Lung (tissue), 11 donors: ENCODE measurements at regions not wholly inside any gene's neighbourhood (a gene's known extent, or its start where the extent isn't known, plus 50 kb on each side); places are given as distances from the start of the nearest gene placed in this dataset.

ENCODE experiments used
- ATAC-seq: fragments of 200-7000 bp; cut with Tn5 transposase; one replicate; pipeline ENCODE4 v1.9.1; 2020; ENCODE audit warnings: moderate number of reproducible peaks; ENCODE audit not compliant: insufficient read depth, low FRiP score
- DNase-seq, 3 donors: peaks; one replicate each; pipeline ENCODE4 v3.0.0-alpha.2; 2013 to 2017
- H3K27ac ChIP-seq, 2 donors: one replicate each; pipeline ENCODE4 v1.5.1; 2013; ENCODE audit warnings: mild to moderate bottlenecking in 2 of 2, moderate library complexity in 2 of 2, control low read depth in 1 of 2, inconsistent platforms in 1 of 2, low read depth in 1 of 2, low read length in 1 of 2
- H3K27me3 ChIP-seq, 3 donors: one replicate each; pipeline ENCODE4 v1.5.1; 2013; ENCODE audit warnings: low read length in 2 of 3; ENCODE audit not compliant: control insufficient read depth in 3 of 3, insufficient read depth in 3 of 3
- H3K36me3 ChIP-seq, 4 donors: one replicate each; pipeline ENCODE4 v1.5.1; 2013; ENCODE audit warnings: low read length in 4 of 4, mild to moderate bottlenecking in 1 of 4, moderate library complexity in 1 of 4; ENCODE audit not compliant: control insufficient read depth in 4 of 4, insufficient read depth in 4 of 4
- H3K4me1 ChIP-seq, 5 donors: one replicate each; pipeline ENCODE4 v1.5.1; 2013; ENCODE audit warnings: low read length in 5 of 5, mild to moderate bottlenecking in 2 of 5, moderate library complexity in 1 of 5; ENCODE audit not compliant: control insufficient read depth in 5 of 5, insufficient read depth in 5 of 5
- H3K4me3 ChIP-seq: one replicate; pipeline ENCODE4 v1.5.1; 2013; ENCODE audit warnings: mild to moderate bottlenecking, control low read depth, moderate library complexity
- H3K9ac ChIP-seq, 2 donors: one replicate each; pipeline ENCODE4 v1.5.1; 2013; ENCODE audit warnings: low read length in 2 of 2, control low read depth in 1 of 2; ENCODE audit not compliant: insufficient read depth in 1 of 2
- H3K9me3 ChIP-seq, 4 donors: one replicate each; pipeline ENCODE4 v1.5.1; 2013; ENCODE audit warnings: low read length in 3 of 4, mild to moderate bottlenecking in 1 of 4, moderate library complexity in 1 of 4; ENCODE audit not compliant: control insufficient read depth in 4 of 4, insufficient read depth in 3 of 4
- CTCF ChIP-seq: IDR thresholded peaks from 2 replicates; pipeline ENCODE4 v1.5.1; 2012; ENCODE audit warnings: mild to moderate bottlenecking; ENCODE audit errors: control extremely low read depth, extremely low read depth
- WGBS, 2 donors: extraction: QIAGEN DNeasy Blood & Tissue Kit; methylation state at CpG; one replicate each; pipeline ENCODE4 v1.1.7; 2013; 5-methylcytosine and 5-hydroxymethylcytosine counted together
- donor health status: control.
- donor health status: control.
- donor health status: Bipolar disorder and iron deficiency.
- donor health status: healthy.
- donor health status: DM: yes; HTN: yes; CAD: no.

GRCh38 chr16:86313631-86314030 is 196.7 kb upstream of the FOXF1 start:
- DNase-seq (no peak), ATAC-seq (no peak)
- H3K36me3 ChIP-seq: no peaks in the 10 kb centered on the region
- no peak for TF ChIP-seq CTCF
- no peak overlapping the region for H3K27ac ChIP-seq
- peaks cover 0 to 6% (median 0%) of the 10 kb centered on the region in 3 donors for H3K27me3 ChIP-seq
- H3K9me3 ChIP-seq: no peaks in the 10 kb centered on the region
- peak overlapping the region in 1 of 2 donors; percentile 24 for H3K9ac ChIP-seq
- no peaks in the 10 kb centered on the region for H3K4me1 ChIP-seq
- WGBS, 2 donors: 27 to 32% methylated on average over 8 of the region's 8 CpGs
- no peak overlapping the region for H3K4me3 ChIP-seq

DNA sequence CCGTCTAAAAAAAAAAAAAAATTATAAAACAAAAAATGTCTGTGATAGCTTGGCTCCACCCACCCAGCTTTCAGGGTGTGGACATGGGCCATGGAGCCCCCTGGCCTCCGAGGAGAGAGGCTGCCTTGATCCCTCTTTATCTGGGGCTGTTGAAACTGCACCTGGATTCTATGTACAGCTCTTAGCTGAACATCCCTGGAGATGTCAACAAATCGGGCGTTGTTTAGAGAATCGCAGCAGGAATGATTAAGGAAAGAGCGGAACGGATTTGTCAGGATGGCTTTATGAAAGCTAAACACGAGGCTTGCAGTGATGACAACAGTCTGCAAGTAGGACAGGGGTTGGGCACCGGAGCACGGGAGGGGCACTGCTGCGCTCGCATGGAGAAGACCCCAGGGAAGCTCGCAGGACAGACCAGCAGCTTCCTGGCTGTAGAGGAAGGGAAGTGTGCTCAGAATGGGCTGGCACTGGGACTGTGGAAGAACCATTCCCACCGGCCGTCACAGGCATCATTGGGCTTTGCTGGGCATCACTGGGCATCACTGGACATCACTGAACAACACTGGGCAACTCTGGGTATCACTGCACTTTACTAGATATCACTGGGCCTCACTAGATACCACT is 195.8 kb upstream of the FOXF1 start:
- H3K27ac ChIP-seq: no peak overlapping the region
- no peaks in the 10 kb centered on the region for H3K9me3 ChIP-seq
- TF ChIP-seq CTCF: no peak
- ATAC-seq (no peak), DNase-seq (peak in 1 of 3 donors; percentile 22)
- H3K4me1 ChIP-seq: no peaks in the 10 kb centered on the region
- H3K9ac ChIP-seq: no peak overlapping the region
- H3K4me3 ChIP-seq: no peak overlapping the region
- H3K36me3 ChIP-seq: no peaks in the 10 kb centered on the region
- WGBS, 2 donors: 59 to 76% methylated on average over 15 of the region's 15 CpGs
- peaks cover 0 to 6% (median 0%) of the 10 kb centered on the region in 3 donors for H3K27me3 ChIP-seq

- H3K27me3 ChIP-seq: peaks cover 0 to 11% (median 0%) of the 10 kb centered on the region in 3 donors
- no peaks in the 10 kb centered on the region for H3K9me3 ChIP-seq
- TF ChIP-seq CTCF: no peak
- no peak overlapping the region for H3K27ac ChIP-seq
- no peak overlapping the region for H3K9ac ChIP-seq
- no peaks in the 10 kb centered on the region for H3K36me3 ChIP-seq
- ATAC-seq: no peak
- no peak for DNase-seq
- no peak overlapping the region for H3K4me3 ChIP-seq
- H3K4me1 ChIP-seq: peaks cover 0 to 15% (median under 1%) of the 10 kb centered on the region in 5 donors
- 84 to 88% methylated on average over 21 of the region's 21 CpGs for WGBS, 2 donors
These were observed 193.1 kb upstream of the FOXF1 start for GRCh38 chr16:86316967-86317812.
